GM19455 (cell line): ENCODE measurements at regions not wholly inside any gene's neighbourhood (a gene's known extent, or its start where the extent isn't known, plus 50 kb on each side); places are given as distances from the start of the nearest gene placed in this dataset.
A peak's percentile ranks its signal among the peaks of the same experiment; 100 is the strongest.

ENCODE experiments used
- ATAC-seq: cut with Tn5 transposase; IDR thresholded peaks from one replicate; pipeline ENCODE4 v1.9.1; 2021; ENCODE audit not compliant: unreplicated experiment

DNA sequence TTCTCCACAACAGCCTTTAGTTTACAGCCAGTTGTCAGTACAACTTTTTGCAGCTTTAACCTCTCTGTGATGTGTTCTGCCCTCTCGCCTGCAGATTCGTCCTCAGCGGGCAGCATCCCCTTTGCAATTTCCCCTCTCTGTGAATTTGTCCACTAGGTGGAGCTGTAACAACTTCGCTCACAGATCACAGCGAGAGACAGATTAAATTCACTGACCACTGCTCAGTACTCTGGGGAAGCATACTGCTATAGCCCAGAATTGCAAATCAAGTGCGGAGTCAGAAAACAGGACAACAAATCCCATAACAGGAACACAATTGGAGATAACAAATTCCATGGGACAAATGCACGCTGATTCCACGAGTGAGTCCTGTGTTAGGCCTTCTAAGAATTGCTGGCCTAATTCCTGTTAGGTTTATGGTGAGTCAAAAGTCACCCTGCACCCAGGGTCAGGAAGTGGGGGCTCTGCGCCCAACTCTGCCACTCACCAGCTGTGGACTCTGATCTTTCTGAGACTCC, 2124.9 kb downstream of the MAT2B start:
- ATAC-seq, result peak; percentile 73

DNA sequence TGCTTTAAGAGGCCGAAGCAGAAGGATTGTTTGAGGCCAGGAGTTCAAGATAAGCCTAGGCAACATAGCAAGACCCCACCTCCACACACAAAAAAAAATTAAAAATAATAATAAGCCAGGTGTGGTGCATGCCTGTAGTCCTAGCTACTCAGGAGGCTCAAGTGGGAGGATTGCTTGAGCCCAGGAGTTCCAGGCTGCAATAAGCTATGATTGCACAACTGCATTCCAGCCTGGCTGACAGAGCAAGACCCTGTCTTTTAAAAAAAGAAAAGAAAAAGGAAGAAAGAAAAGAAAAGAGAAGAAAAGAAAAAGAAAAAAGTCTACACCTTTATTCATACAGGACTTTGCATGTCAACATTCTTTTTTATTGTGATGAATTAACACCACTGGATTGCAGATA, 2125.8 kb downstream of the MAT2B start:
- no peak for ATAC-seq

DNA sequence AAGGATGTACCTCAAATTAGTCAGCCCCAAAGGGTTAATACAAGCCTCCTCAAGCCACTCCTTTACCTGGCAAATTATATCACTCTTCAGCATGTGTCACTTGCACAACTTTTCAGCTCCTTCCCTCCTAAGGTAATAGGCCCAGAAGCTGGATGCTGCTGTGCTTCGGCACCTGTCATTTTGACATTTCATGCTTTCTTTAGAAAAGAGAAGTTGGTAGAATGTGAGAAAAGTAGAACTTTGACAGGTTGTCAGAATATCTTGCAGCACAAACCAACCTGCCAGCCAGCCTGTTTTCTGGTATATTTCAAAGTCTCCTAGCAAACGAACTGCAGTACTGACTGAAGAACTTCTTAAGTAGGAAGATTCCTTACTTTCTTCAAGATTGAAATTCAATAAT, 2136.9 kb downstream of the MAT2B start:
- no peak for ATAC-seq

DNA sequence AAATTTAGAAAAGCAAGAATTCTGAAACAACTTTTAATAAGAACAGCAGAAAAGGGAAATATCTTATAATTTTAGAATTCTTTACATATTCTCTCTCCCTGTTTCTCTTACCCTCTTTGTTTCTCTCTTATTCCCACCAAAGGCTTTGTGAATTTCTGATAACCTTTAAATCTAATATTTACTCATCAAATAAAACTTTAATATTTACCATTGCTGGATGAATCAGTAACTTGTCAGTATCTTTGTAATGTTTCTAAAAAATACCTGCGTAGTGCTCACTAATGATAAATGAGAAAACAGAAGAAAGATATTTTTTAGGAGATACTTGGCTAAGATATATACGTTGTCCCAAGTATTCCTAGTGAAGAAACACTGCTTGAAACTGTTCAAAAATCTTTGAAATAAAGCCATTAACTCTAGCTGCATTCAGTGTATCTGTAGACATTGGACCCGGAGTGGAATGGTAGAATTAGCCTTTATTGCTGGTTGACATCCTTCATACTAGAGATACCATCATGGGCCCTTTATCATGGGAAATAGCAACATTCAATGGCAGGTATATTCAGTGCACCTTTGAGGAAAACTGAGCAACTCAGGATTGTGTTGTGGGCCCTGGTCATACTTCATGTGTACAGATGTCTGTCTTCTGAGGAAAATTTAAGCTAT, 2160.4 kb downstream of the MAT2B start:
- ATAC-seq, result no peak

DNA sequence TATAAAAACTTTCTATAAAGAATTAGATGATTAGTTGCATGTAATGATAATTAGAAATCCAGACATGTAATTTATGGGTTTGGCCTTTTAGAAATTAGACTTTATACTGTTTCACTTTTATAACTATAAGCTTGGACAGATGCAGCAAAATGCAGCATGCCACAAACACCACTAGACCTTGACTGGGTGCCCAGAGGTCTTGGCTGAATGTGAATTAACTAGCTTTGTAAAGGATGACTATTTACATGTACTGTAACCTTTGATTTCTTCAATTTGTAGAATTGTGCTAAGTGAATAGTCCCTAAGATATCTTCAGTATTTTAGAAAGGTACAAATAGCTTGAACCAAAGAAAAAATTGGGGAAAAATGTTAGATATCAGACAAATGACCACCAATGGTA, 2168.1 kb downstream of the MAT2B start:
- ATAC-seq, result no peak

DNA sequence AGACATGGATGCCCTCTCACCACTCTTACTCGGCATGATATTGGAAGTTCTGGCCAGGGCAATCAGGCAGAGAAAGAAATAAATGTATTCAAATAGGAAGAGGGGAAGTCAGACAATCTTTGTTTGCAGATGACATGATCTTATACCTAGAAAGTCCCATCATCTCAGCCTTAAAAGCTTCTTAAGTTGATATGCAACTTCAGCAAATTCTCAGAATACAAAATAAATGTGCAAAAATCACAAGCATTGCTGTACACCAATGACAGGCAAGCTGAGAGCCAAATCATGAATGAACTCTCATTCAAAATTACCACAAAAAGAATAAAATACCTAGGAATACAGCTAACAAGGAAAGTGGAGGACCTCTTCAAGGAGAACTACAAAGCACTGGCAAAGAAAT, 2190.4 kb downstream of the MAT2B start:
- ATAC-seq, result no peak

DNA sequence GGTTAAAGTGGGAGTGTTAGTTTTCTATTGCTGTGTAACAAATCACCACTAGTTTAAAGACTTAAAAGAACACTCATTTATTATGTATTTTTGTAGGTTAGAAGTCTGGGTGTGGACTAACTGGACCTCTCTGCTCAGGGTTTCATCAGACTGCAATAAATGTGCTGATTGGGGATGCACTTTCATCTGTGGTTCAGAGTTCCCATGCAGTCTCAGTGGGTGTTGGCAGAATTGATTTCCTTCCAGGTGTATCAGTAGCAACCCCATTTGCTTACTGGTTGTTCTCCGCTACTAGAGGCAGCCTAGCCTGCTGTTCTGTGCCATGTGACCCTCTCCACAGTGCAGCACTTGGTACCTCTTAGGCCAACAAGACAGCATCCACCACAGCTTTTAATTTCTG, 2200.5 kb downstream of the MAT2B start:
- ATAC-seq, result no peak

DNA sequence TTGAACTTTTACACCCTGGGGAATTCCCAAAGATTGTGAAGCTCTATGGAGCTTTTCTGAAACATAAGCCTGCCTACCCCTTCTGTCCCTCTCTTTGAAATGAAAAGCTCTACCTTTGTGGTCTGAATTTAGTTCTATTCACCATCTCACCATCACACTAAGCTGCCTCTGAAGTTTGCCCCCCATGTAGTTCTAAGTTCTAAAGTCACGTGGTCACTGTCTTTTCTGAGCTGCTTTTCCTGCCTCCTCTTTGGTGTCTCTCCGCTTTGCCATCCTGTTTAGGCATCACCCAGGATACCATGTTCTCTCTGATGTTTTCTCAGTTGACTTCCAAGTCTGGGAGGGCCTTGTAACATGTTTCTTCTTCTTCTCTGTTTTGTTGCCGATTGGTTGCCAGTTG, 2206.6 kb downstream of the MAT2B start:
- ATAC-seq, result no peak

DNA sequence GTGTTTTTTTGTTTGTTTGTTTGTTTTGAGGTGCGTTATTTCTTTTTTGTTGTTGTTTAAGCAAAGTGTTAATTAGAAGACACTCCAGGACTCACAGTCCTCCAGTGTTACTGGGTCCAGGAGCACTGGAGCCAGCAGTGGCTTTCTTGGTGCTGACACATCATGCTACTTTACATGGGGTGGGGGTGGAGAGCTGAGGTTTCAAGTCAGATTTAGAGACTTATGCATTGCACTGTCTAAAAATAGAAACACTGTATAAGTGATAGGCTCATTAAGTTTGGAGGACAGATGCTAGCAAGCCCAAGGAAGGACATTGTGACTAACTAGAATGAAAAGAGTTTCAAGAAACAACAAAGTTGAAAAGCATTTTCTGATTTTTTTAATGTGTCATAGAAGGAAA, 2209.2 kb downstream of the MAT2B start:
- ATAC-seq, result no peak

DNA sequence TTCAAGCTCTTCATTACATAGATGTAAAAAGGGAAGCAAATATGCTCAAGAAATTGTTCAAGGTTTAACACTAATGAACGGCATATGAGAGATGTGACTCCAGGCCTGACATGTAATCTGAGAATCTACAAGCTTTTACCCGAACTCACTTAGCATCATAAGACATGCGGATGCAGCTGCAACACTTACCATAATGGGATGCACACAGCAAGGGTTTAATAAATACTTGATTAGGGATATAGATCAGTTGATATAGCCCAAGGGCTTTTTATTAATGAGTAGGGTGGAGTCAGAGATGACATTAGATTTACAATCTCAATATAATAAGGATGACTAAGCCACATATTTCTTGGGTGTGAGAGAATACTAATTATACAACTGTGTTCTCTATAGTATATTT, 2215.5 kb downstream of the MAT2B start:
- ATAC-seq, result no peak

DNA sequence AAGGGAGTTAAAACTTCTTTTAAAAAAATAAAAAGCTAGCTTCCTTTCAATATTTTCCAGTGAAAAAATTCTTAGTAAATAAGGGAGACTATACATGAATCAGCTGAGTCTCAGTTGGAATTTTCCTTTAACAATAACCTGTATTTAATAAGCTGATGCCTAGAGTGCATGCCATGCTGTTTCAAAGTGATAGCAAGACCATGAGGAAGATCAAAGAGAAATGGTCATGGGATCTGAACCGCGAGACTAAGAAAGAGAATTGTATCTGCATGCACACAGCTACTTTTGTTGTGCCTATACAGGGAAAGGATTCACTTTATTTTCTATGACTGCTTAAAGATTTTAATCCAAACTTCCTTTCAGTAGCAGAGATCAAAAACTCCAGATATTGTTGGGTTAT, 2217.0 kb downstream of the MAT2B start:
- ATAC-seq, result no peak

DNA sequence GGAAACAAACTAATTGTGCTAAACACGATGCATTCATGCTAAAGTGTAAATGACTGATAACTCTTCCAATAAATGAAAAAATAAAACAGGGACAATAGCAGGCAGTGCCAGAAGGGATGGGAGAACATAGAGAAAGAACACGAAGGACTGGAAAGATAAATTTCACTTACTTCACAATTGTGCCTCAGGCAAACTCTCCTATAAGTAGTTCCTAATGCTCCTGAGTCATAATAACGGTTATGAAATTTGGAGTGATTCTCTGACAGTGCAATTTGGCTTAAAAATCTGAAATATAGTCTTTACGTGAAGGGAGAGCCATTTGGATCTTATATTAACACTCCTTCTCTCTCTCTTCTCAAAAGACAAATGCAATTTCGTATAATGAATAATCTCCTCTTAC, 2218.5 kb downstream of the MAT2B start:
- no peak for ATAC-seq

DNA sequence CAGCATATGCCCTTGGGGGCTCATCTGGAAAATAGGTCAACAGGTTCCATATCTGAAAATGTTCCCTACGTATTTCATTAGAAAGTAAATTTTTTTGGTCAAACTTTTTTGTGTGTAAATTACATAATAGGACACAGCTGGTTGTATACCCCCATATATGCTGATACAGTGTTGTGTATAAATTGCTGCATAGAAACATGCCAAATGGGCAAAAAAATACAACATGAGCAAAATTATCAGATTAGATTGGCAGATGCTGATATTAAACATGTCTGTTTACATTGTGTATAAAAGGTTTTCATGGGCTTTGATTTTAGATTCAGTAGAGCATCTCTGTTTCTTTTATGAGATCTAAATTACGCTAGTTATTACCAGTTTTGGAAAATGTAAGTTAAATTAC, 2223.0 kb downstream of the MAT2B start:
- ATAC-seq, result no peak

DNA sequence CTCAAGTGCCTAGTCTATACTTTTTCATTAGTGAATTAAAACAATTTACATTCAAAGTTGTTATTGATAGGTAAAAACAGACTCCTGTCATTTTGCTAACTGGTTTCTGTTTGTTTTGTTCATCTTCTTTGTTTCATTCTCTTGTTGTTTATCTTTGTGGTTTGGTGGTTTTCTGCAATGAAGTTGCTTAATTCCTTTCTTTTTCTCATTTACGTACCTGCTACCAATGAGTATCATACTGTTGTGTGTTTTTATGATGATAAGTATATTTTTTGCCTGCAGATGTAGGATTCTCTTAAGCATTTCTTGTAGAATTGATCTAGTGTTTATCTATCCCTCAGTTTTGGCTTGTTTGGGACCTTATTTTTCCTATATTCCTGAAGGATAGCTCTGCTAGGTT, 2230.0 kb downstream of the MAT2B start:
- no peak for ATAC-seq

DNA sequence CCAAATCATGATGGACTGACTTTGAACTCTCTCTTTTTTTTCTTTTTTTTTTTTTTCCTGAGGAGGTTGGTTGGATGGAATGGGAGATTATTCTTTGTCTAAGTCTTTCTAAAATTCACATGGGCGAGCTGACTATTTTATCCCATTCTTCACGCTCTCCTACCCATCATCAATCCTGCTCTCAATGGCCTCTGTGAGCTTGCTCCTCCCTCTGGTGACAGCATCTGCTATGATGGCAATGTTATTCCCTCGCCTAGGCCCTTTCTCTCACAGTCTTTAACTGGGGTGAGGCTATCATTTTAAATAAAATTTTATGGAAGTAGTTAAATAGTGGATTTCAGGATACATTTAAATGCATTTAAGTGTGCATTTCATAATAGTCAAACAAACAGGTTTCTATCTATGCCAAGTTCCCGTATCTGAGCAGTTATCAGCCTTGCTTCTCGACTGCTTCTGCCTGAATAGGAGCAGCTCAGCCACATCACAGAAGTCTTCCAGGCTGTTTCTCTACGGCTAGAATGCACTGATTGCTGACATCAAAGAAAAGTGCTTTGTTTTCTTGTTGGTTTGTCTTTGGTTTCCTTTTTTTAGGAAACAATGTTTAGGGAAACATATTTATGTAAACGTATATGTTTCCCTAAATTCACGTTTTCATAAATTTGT, 2233.8 kb downstream of the MAT2B start:
- ATAC-seq, result no peak

DNA sequence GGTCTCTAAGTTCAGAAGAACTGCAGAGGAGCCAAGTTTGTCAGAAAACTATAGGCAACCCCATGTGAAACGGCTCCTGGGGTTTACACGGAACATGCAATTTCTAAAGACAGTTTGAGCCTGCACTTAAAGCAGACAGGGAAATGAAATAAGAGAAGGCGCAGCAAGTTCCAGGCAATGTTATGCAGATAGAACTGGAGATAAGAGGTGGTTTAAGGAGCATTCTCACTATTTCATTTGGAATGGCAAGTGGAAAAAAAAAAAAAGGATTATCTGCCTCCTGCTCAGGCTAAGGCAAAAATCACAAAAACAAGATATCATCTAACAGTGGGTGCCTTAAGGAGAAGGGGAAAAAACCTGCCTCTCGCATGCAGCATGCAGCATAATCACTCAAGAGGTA, 2252.4 kb downstream of the MAT2B start:
- ATAC-seq, result no peak

DNA sequence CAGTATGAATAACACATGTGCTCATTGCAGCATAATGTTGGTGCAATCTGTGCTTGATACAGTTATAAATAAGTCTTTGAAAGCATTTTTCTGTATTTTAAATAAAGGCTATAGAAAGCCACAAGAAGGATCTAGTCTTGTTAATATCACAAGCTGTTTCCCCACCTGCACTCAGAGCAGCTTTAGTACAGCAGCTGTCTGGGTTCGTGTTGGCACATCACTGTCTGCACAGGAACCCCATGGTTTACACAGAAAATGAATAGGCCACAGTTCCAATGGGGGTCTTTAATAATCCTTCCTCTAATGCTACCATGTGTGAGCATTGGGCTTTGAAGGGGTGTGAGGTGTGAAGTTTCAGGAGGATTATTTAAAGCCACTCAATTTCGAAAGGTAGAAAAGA, 2269.7 kb downstream of the MAT2B start:
- no peak for ATAC-seq

DNA sequence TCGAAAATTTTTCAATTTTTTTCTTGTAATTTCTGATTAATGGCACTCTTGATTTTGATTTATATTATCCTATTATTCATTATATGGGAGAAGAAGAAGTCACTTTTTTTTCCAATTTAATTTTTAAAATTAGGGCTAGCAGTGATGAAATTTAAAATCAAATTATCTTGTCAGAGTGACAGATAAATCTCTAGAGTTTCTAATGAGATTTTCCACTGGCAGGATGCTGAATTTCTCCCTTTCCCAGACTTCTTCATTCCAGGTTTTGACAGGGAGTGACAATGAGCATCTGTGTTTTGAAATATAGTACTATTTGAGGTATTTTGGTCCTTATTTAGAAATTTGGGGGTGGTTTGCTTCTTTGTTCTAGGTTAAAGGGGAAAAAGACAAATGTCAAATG, 2274.1 kb downstream of the MAT2B start:
- no peak for ATAC-seq

DNA sequence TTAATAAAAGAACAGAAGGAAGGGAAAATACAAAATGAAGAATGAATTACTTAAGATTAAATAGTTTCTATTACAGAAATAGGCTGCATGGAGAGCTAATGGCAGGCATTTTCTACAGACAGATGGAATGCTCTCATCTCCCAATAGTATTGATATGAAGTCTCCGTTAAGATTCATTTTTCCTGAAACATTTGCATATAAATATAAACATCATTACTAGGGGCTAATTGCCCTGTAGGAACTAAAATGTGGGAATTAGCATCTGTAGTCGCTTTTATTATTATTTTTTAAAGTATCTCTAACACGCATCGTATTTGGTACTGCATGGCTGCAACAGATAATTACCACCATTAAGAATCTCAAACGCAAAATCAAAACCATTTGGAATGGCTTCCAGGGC, 2275.5 kb downstream of the MAT2B start:
- ATAC-seq, result no peak

DNA sequence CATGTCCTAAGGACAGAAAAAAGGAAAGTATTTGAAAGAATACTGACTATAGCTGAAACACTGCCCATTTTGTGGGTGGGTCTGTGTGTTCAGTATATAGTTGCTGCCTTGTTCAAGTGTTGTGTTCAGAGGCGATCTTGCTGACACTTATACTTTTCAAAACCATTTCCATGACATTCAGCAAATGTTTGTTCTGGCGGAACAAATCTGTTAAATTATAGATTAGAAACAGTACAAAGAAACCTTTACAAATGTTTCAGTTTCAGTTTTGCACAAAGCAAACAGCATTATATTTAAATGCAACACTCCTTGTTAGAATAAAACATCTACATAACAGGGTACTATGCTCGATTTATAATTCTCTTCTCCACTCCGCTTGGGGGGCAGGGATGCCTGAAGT, 2276.3 kb downstream of the MAT2B start:
- ATAC-seq, result no peak

DNA sequence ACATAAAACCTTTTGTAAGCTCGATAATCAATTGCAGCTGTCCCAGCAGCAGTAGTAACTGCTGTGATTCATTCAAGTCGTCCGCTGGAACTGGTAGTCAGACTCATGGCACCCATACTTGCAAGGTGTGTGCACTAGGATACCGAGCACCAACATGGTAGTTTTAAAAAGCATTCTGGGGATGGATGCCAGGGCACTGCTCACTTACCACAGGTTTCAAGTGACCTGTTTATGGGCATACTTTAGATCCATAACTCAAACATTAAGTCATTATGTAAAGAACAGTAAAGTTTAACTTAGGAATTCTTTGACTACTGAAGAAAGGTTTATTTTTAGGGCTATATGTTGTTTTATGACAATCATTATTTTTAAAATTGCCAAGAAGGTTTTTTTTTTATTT, 2277.6 kb downstream of the MAT2B start:
- ATAC-seq, result no peak

DNA sequence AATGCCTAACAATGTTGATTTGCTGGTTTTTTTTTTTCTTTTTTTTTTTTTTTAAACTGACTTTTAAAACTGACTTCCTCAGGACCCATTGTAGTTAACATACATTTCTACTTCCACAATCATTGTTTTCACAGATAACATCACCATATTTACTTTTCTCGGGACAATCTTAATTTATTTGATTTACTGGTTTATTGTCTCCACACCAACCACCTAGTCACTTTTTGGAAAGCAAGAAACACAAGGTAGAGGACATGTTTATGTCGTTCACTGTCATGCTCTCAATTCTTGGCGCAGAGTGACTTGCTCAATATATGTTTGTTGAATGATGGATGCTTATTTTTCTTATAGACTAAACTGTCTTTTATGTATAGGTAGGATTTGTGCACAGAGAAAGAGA, 2280.7 kb downstream of the MAT2B start:
- no peak for ATAC-seq

DNA sequence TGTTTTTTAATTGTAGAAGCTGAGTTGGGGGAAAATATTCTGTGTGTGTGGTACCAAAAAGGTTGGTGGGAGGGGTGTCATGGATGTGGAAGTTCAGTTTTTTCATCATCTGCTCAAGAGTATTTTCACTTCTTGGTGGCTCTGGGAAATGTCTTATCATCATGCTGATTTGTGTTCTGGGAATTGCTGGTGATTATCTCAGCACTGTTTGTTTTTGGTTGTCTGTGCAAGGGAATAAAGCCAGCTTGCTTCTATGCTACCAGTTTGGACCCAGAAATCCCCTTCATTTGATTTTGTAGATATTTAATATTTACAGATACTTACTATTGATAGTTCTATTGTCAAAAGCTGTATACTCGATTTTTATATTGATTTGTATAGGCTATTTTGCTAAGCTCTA, 2289.7 kb downstream of the MAT2B start:
- no peak for ATAC-seq
